DOHH2 (cell line): ENCODE measurements at regions not wholly inside any gene's neighbourhood (a gene's known extent, or its start where the extent isn't known, plus 50 kb on each side); places are given as distances from the start of the nearest gene placed in this dataset.

Experiments used
- H3F3A ChIP-seq: fragments of 200-600 bp; sonication (generic), shearing (Covaris generic); 2 replicates; pipeline ENCODE4 v1.6.0; 2016; ENCODE audit warnings: antibody characterized with exemption, mild to moderate bottlenecking; ENCODE audit not compliant: control insufficient read depth, insufficient read depth
- H3K27ac ChIP-seq: fragments of 200-600 bp; sonication (generic); 2 replicates; pipeline ENCODE4 v1.5.1; 2014; ENCODE audit warnings: low read depth, mild to moderate bottlenecking, low read length, moderate library complexity
- H3K27me3 ChIP-seq: fragments of 200-600 bp; sonication (generic); 2 replicates; pipeline ENCODE4 v1.6.1; 2014; ENCODE audit warnings: mild to moderate bottlenecking, low read length, mixed read lengths; ENCODE audit not compliant: control insufficient read depth
- H3K36me3 ChIP-seq: fragments of 200-600 bp; sonication (generic); 2 replicates; pipeline ENCODE4 v1.6.1; 2014; ENCODE audit warnings: mild to moderate bottlenecking, low read length, moderate library complexity, mixed read lengths; ENCODE audit not compliant: control insufficient read depth
- H3K4me1 ChIP-seq: fragments of 200-600 bp; sonication (generic); 2 replicates; pipeline ENCODE4 v1.6.1; 2014; ENCODE audit warnings: mild to moderate bottlenecking, low read length, mixed read lengths; ENCODE audit not compliant: control insufficient read depth
- H3K4me2 ChIP-seq: fragments of 200-600 bp; sonication (generic); 2 replicates; pipeline ENCODE4 v1.6.0; 2014; ENCODE audit warnings: mild to moderate bottlenecking, low read length, moderate library complexity
- H3K4me3 ChIP-seq: fragments of 200-600 bp; sonication (generic); 2 replicates; pipeline ENCODE4 v1.5.1; 2014; ENCODE audit warnings: mild to moderate bottlenecking, low read length, mixed read lengths
- H3K79me2 ChIP-seq: fragments of 200-600 bp; sonication (generic); 2 replicates; pipeline ENCODE4 v1.6.1; 2014; ENCODE audit warnings: mild to moderate bottlenecking, low read length, mixed read lengths; ENCODE audit not compliant: control insufficient read depth
- H3K9me2 ChIP-seq: fragments of 200-600 bp; sonication (generic); replicated peaks from 2 replicates; pipeline ENCODE4 v1.6.1; 2014; ENCODE audit warnings: mild to moderate bottlenecking, low read length, mixed read lengths; ENCODE audit not compliant: control insufficient read depth
- H3K9me3 ChIP-seq: fragments of 200-600 bp; sonication (generic); 2 replicates; pipeline ENCODE4 v1.6.1; 2014; ENCODE audit warnings: antibody characterized with exemption, low read length, mixed read lengths; ENCODE audit not compliant: control insufficient read depth, insufficient read depth
- H4K20me1 ChIP-seq: fragments of 200-600 bp; sonication (generic); 2 replicates; pipeline ENCODE4 v1.6.0; 2014; ENCODE audit warnings: low read depth, mild to moderate bottlenecking, antibody characterized with exemption, low read length, moderate library complexity; ENCODE audit not compliant: control insufficient read depth, insufficient read depth
- CTCF ChIP-seq: fragments of 200-600 bp; sonication (generic); IDR thresholded peaks from one replicate; pipeline ENCODE4 v1.5.1; 2014; ENCODE audit warnings: antibody characterized with exemption, mild to moderate bottlenecking, low read depth, low read length; ENCODE audit not compliant: poor library complexity, severe bottlenecking
- EZH2phosphoT487 ChIP-seq: fragments of 200-600 bp; sonication (generic); IDR thresholded peaks from 2 replicates; pipeline ENCODE4 v1.6.1; 2017; ENCODE audit warnings: borderline replicate concordance, mild to moderate bottlenecking, antibody characterized with exemption, low read length, moderate library complexity, mixed read lengths

GRCh38 chr6:132147530-132148011, 196.4 kb upstream of the CCN2 start:
- no peak overlapping the region for H3K27ac ChIP-seq

GRCh38 chr6:132144456-132144855, 193.3 kb upstream of the CCN2 start:
- no peaks in the 10 kb centered on the region for H4K20me1 ChIP-seq
- TF ChIP-seq EZH2phosphoT487 = no peak
- no peaks in the 10 kb centered on the region for H3K36me3 ChIP-seq
- no peaks in the 10 kb centered on the region for H3K9me3 ChIP-seq
- H3K4me3 ChIP-seq = no peak overlapping the region
- no peaks in the 10 kb centered on the region for H3F3A ChIP-seq
- no peaks in the 10 kb centered on the region for H3K79me2 ChIP-seq
- no peaks in the 10 kb centered on the region for H3K9me2 ChIP-seq
- H3K4me1 ChIP-seq = no peaks in the 10 kb centered on the region
- H3K27me3 ChIP-seq = no peaks in the 10 kb centered on the region
- H3K27ac ChIP-seq = no peak overlapping the region
- no peak overlapping the region for H3K4me2 ChIP-seq

More at GRCh38 chr6:132147530-132148011, 196.4 kb upstream of the CCN2 start:
- H3K4me1 ChIP-seq = peaks cover 7% of the 10 kb centered on the region
- H3K9me3 ChIP-seq = no peaks in the 10 kb centered on the region
- no peak for TF ChIP-seq CTCF
- TF ChIP-seq EZH2phosphoT487 = no peak
- no peaks in the 10 kb centered on the region for H3K9me2 ChIP-seq
- H3K79me2 ChIP-seq = no peaks in the 10 kb centered on the region
- H4K20me1 ChIP-seq = no peaks in the 10 kb centered on the region
- H3F3A ChIP-seq = no peaks in the 10 kb centered on the region
- H3K27me3 ChIP-seq = no peaks in the 10 kb centered on the region
- no peak overlapping the region for H3K4me2 ChIP-seq
- no peak overlapping the region for H3K4me3 ChIP-seq
- H3K36me3 ChIP-seq = no peaks in the 10 kb centered on the region

- H3K27me3 ChIP-seq = no peaks in the 10 kb centered on the region
- H3K79me2 ChIP-seq = no peaks in the 10 kb centered on the region
- H3K4me2 ChIP-seq = no peak overlapping the region
- no peaks in the 10 kb centered on the region for H3K9me2 ChIP-seq
- peaks cover 5% of the 10 kb centered on the region for H3K4me1 ChIP-seq
- TF ChIP-seq CTCF (no peak), EZH2phosphoT487 (no peak)
- H4K20me1 ChIP-seq = no peaks in the 10 kb centered on the region
- H3K27ac ChIP-seq = no peak overlapping the region
- H3K4me3 ChIP-seq = no peak overlapping the region
- no peaks in the 10 kb centered on the region for H3K9me3 ChIP-seq
- no peaks in the 10 kb centered on the region for H3F3A ChIP-seq
- H3K36me3 ChIP-seq = no peaks in the 10 kb centered on the region
These were observed 192.1 kb upstream of the CCN2 start for GRCh38 chr6:132143258-132143657.

GRCh38 chr6:132142768-132143167, 191.6 kb upstream of the CCN2 start:
- Histone ChIP-seq H3K4me1 (peaks cover 10% of the 10 kb centered on the region), H3K4me3 (no peak overlapping the region), H3K4me2 (no peak overlapping the region), H3K27me3 (no peaks in the 10 kb centered on the region), H3K9me3 (no peaks in the 10 kb centered on the region), H3K36me3 (no peaks in the 10 kb centered on the region), H3K79me2 (no peaks in the 10 kb centered on the region), H4K20me1 (no peaks in the 10 kb centered on the region), H3K9me2 (no peaks in the 10 kb centered on the region), H3F3A (no peaks in the 10 kb centered on the region), H3K27ac (no peak overlapping the region)
- TF ChIP-seq EZH2phosphoT487 (no peak), CTCF (no peak)
